ENCODE measurements at regions not wholly inside any gene's neighbourhood (a gene's known extent, or its start where the extent isn't known, plus 50 kb on each side); places are given as distances from the start of the nearest gene placed in this dataset.

- ATAC-seq (ENCODE audit: low read depth): no peak
- Mint-ChIP-seq H3K27me3 (no peaks in the 10 kb centered on the region), H3K36me3 (no peaks in the 10 kb centered on the region), H3K27ac (no peak overlapping the region), H3K4me1 (no peaks in the 10 kb centered on the region), H3K4me3 (no peak overlapping the region), H3K9me3 (no peaks in the 10 kb centered on the region)
- DNase-seq (ENCODE audit: low spot score in 2 of 2): no peak
Observed at GRCh38 chr22:48899523-48900326, 927.9 kb downstream of the BRD1 start.

DNA sequence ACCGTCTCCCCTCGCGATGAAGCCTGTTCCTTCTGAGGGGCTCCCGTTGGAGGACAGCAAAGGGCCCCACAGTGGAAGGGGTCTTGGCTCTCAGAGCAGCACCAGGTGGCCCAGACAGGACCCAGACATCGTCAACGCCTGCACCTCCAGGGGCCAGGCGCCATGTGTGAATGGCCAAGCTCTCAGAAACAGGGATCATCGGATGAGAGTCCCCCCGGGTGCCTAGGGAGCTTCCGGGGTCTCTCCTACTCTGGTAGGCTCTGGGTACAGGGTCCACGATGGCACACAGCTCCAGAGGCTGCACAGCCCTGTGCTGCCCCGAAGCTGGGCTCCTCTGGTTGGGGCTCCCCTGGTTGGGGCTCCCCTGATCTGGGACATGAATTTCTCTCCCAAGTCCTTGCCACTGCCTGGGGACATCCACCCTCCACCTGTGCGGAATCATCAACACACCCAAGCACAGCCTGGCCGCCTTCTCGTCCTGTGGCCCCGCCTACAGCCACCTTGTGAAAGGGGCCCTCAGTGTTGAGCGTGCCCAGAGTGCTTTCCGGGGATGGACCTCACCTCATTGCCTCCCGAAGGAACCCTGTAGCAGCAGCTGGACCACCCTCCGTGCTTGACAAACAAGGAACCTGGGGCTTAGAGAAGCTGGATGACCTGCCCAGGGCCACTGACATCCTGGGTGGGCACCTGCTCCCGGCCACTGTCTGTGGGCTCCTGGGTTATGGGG, 929.0 kb downstream of the BRD1 start:
- Mint-ChIP-seq H3K27ac (no peak overlapping the region), H3K4me1 (no peaks in the 10 kb centered on the region), H3K36me3 (no peaks in the 10 kb centered on the region), H3K27me3 (no peaks in the 10 kb centered on the region), H3K4me3 (no peak overlapping the region), H3K9me3 (no peaks in the 10 kb centered on the region)
- ATAC-seq (ENCODE audit: low read depth) (no peak), DNase-seq (ENCODE audit: low spot score in 2 of 2) (no peak)

DNA sequence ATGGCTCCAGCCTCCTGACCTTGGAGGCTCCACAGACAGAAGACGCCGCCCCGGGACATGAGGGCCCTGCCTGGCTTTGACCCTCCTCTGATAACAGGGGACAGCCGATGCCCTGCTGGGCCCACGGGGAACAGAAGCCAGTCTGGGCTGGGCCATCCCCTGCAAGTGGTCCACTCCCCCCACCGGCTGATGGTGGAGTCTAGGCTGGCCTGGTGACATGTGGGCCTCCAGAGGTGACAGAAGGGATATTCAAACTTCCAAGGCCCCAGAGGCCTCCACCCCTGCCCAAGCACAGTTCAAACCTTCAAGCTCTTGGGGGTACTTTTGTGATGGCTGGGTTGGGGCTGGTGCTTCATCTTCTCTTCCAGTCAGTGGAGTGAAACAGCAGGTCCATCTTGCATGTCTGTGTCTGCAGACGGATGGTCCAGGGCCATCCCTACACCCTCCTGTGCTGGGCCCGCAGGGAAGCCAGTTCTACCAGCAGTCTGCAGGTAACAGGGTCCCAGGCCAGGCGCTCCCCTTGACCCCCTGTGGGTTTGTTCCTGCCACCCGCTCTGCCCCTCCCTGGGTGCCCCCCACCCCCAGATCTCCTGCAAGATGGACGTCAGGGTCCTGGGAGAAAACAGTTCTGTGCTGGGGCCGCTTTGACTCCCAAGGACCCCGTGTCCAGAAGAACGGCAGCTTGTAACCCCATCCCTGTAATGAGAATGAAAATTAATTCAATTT, 929.9 kb downstream of the BRD1 start:
- H3K27ac Mint-ChIP-seq: no peak overlapping the region
- no peak overlapping the region for H3K4me3 Mint-ChIP-seq
- H3K27me3 Mint-ChIP-seq: no peaks in the 10 kb centered on the region
- H3K36me3 Mint-ChIP-seq: no peaks in the 10 kb centered on the region
- no peaks in the 10 kb centered on the region for H3K4me1 Mint-ChIP-seq
- ATAC-seq (ENCODE audit: low read depth): no peak
- H3K9me3 Mint-ChIP-seq: no peaks in the 10 kb centered on the region
- no peak for DNase-seq (ENCODE audit: low spot score in 2 of 2)

GRCh38 chr22:48896766-48897644, 930.7 kb downstream of the BRD1 start:
- no peaks in the 10 kb centered on the region for H3K9me3 Mint-ChIP-seq
- H3K27ac Mint-ChIP-seq: no peak overlapping the region
- DNase-seq (ENCODE audit: low spot score in 2 of 2) (no peak), ATAC-seq (ENCODE audit: low read depth) (no peak)
- H3K27me3 Mint-ChIP-seq: no peaks in the 10 kb centered on the region
- no peaks in the 10 kb centered on the region for H3K36me3 Mint-ChIP-seq
- no peaks in the 10 kb centered on the region for H3K4me1 Mint-ChIP-seq
- H3K4me3 Mint-ChIP-seq: no peak overlapping the region

- no peak for DNase-seq (ENCODE audit: low spot score in 2 of 2)
- Mint-ChIP-seq H3K4me1 (no peaks in the 10 kb centered on the region), H3K27me3 (no peaks in the 10 kb centered on the region), H3K9me3 (no peaks in the 10 kb centered on the region), H3K27ac (no peak overlapping the region), H3K4me3 (no peak overlapping the region), H3K36me3 (no peaks in the 10 kb centered on the region)
- ATAC-seq (ENCODE audit: low read depth): no peak
Observed at GRCh38 chr22:48895831-48896765, 931.6 kb downstream of the BRD1 start.

DNA sequence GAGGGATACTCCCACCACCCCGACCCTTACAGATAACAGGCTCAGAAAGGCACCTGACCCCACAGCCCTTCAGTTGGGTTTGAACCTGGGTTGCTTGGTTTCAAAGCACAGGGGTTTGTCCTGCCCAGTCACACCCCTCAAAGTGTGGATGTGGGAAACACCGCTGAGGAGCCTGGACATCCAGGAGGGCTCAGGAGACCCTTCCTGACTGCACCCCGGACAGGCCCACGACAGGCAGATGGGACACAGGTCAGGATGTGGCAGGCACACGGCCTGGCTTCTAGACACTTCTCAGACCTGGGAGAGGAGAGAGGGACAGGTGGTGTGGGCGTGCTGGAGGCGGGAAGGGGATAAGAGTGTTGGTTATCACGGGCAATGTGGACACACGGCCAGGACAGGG, 932.3 kb downstream of the BRD1 start:
- ATAC-seq (ENCODE audit: low read depth): no peak
- no peaks in the 10 kb centered on the region for H3K9me3 Mint-ChIP-seq
- H3K4me3 Mint-ChIP-seq: no peak overlapping the region
- no peaks in the 10 kb centered on the region for H3K27me3 Mint-ChIP-seq
- no peaks in the 10 kb centered on the region for H3K4me1 Mint-ChIP-seq
- no peak overlapping the region for H3K27ac Mint-ChIP-seq
- no peaks in the 10 kb centered on the region for H3K36me3 Mint-ChIP-seq
- DNase-seq (ENCODE audit: low spot score in 2 of 2): no peak

GRCh38 chr22:48894804-48895250, 932.8 kb downstream of the BRD1 start:
- no peak for DNase-seq (ENCODE audit: low spot score in 2 of 2)
- no peaks in the 10 kb centered on the region for H3K36me3 Mint-ChIP-seq
- no peaks in the 10 kb centered on the region for H3K4me1 Mint-ChIP-seq
- ATAC-seq (ENCODE audit: low read depth): no peak
- no peaks in the 10 kb centered on the region for H3K9me3 Mint-ChIP-seq
- no peak overlapping the region for H3K27ac Mint-ChIP-seq
- H3K27me3 Mint-ChIP-seq: no peaks in the 10 kb centered on the region
- H3K4me3 Mint-ChIP-seq: no peak overlapping the region

DNA sequence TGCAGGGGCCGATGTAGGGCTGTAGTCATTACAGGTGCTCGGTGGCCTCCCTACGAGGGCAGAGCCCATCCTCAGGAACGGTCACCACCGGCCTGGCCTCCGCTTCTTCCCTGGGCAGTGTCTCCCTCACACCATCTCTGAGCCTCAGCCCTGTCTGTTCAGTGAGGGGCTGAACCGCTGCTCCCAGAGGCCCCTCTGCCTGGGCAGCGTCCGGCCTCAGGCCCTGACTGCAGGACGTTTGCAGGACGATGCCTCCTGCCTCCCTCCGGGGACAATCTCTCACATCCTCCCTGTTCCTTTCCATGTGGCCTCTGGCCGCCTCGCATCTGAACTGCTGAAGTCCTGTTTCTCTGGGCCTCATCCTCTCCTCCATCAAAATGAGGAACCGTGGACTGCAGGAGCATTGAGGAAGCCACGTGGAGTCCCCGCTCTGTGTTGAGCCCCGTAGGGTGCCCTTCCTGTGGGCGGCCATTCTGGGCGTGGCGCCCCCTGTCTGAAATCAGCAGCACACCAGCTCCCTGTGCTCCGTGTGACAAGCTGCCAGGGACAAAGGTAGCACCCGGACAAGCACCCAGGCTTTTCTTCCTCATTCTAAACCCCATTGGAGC, 933.5 kb downstream of the BRD1 start:
- DNase-seq (ENCODE audit: low spot score in 2 of 2): no peak
- H3K27me3 Mint-ChIP-seq: no peaks in the 10 kb centered on the region
- no peaks in the 10 kb centered on the region for H3K36me3 Mint-ChIP-seq
- no peak overlapping the region for H3K27ac Mint-ChIP-seq
- no peak overlapping the region for H3K4me3 Mint-ChIP-seq
- no peak for ATAC-seq (ENCODE audit: low read depth)
- no peaks in the 10 kb centered on the region for H3K4me1 Mint-ChIP-seq
- H3K9me3 Mint-ChIP-seq: no peaks in the 10 kb centered on the region

GRCh38 chr22:48893288-48894063, 934.2 kb downstream of the BRD1 start:
- Mint-ChIP-seq H3K4me3 (no peak overlapping the region), H3K27ac (no peak overlapping the region), H3K9me3 (no peaks in the 10 kb centered on the region), H3K36me3 (no peaks in the 10 kb centered on the region), H3K27me3 (no peaks in the 10 kb centered on the region), H3K4me1 (no peaks in the 10 kb centered on the region)
- DNase-seq (ENCODE audit: low spot score in 2 of 2) (no peak), ATAC-seq (ENCODE audit: low read depth) (no peak)

GRCh38 chr22:48892578-48893287, 934.9 kb downstream of the BRD1 start:
- H3K4me1 Mint-ChIP-seq: no peaks in the 10 kb centered on the region
- no peaks in the 10 kb centered on the region for H3K9me3 Mint-ChIP-seq
- no peaks in the 10 kb centered on the region for H3K36me3 Mint-ChIP-seq
- DNase-seq (ENCODE audit: low spot score in 2 of 2) (no peak), ATAC-seq (ENCODE audit: low read depth) (no peak)
- no peak overlapping the region for H3K4me3 Mint-ChIP-seq
- H3K27me3 Mint-ChIP-seq: no peaks in the 10 kb centered on the region
- no peak overlapping the region for H3K27ac Mint-ChIP-seq

- no peaks in the 10 kb centered on the region for H3K9me3 Mint-ChIP-seq
- H3K27me3 Mint-ChIP-seq: no peaks in the 10 kb centered on the region
- no peak overlapping the region for H3K4me3 Mint-ChIP-seq
- no peak overlapping the region for H3K27ac Mint-ChIP-seq
- ATAC-seq (ENCODE audit: low read depth): no peak
- no peaks in the 10 kb centered on the region for H3K36me3 Mint-ChIP-seq
- H3K4me1 Mint-ChIP-seq: no peaks in the 10 kb centered on the region
- DNase-seq (ENCODE audit: low spot score in 2 of 2): no peak
Observed at GRCh38 chr22:48891688-48892577, 935.7 kb downstream of the BRD1 start.
